ENCODE measurements at regions not wholly inside any gene's neighbourhood (a gene's known extent, or its start where the extent isn't known, plus 50 kb on each side); places are given as distances from the start of the nearest gene placed in this dataset.
"Not testable (repeated sequence)": the region's sequence is repeated elsewhere in the genome, so short reads cannot be mapped to it uniquely, and the experiment has no call there.

- DNase-seq, result no peak
These were observed 971.1 kb upstream of the MAN1A1 start for GRCh38 chr6:120320481-120321162.

DNA sequence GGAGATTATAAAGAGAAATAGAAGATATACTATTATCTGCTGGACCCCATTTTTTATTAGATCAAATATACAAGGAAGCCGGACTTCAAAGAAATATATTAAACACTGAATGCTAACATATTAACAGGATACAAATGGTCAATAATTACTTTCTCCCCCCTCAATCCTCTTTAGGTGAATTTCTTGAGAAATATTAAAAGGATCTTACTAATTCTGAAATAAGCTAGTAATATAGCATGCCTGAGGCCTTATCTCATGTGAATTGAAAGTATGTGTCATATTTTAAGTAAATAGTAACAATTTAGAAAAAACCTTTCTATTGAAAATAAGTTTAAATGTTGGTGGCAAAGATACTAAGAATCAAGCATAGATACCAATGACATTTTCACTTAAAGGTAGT lies 954.7 kb upstream of the MAN1A1 start:
- no peak for DNase-seq

DNA sequence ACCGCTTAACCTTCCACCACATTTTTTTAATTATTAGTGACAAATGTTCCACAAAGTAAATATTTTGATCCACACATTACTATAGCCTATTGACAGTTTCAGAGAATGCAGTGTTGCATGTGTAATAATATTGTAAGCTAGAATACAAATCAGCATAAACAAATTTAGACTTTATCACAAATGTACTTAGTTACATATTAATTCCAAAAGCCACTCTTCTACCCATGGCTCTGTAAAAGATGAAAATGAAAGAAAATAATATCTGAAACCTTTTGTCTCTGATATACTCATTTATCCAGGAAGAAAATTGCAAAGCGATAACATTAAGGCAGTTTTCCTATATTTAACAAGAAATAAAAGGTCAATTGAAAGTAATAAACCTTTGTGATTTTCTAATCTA lies 954.0 kb upstream of the MAN1A1 start:
- DNase-seq, result no peak

DNA sequence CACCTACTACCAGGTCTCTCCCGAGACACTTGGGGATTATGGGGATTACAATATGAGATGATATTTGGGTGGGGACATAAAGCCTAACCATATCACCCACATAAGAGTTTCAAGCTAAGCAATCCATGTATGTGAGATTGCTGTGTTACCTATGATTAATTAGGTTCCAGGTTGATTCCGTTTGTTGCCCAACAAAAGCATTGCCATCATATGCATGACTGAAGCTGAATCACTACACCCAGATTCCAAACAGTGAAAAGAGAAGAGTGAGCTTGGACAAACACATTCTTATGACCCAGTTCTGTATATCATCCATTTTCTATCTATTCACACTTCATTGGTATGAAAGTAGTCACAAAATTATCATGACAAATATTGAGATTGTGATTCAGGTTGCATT lies 952.5 kb upstream of the MAN1A1 start:
- DNase-seq, result no peak

DNA sequence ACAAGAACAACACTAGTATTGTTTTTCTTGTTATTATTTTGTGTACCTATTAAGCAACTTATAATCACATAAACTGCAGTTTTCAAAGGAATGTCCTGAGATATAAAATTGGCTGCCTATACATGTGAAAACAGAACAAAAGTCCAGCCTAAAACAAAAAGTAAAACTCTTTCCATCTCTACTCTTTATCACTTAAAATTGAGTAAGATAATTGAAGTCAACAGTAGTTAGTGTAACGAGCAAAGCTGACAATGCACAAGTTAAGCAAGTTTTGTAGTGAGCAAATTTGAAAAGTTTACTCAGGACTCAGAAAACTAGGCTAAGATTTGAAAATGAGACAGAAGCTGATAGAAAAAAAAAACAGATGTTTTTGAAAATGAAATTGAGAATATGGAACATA lies 941.4 kb upstream of the MAN1A1 start:
- DNase-seq, result no peak

GRCh38 chr6:120282005-120282404 lies 932.4 kb upstream of the MAN1A1 start:
- no peak for DNase-seq

DNA sequence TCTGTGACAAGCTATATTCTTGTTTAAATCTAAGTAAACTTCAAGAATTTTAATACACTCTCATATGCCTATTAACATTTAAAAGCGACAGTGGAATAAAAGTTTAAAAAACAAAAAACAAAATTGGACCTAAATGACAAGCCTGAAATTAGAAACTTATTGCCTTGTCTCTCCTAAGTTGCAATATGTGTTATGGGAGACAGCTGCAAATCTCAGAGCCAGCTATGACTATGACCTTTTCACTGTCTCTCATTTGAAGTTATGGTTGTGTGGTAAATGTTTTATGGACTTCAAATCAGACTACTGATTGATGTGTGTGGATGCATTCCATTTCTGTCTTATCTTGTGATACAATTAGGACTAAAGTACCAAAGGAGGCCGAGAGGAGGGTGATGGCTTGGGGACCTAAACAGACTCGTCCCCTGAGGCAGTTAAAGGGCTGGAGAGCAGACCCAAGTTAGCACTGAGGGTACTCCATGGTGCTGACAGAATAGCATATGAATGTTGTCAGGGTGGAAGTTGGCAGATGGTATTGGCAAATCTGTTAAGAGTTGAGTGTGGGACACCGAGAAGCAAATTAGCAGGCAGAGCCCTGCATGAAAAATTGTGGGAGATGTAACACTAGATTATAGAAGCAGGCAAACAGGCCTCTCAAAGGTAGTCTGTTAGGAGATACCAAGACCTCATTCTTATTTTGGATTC lies 930.1 kb upstream of the MAN1A1 start:
- DNase-seq, result no peak

DNA sequence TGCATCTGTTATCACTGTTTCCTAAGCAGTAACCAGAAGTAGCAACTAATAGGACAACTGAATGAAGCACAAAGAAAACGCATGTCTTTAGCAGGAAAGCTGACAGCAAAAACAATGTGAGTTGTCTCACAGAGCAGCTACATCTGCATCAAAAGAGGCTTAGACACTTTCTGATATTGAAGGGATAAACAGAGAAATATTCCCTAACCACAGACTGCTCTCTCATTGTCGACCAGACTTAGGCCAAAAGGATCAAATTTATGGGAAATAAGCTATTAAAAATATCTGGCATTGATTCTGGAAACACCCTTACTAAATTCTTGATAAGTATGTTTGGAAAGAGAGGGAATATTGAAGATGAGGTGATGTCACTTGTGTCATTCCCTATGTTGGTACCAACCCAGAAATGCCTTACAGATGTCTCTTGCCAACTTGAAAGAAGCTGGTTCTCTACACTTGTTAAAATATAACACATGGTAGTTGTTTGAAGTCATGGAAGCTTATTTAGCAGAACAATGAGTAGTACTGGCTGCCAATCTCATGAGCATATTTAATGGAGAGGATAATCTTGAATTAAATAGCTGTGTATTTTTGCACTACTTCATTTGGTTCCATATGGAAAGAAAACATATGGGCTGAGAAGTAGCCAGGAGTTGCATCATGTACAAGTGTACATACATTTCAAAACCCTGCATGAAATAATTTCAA lies 929.3 kb upstream of the MAN1A1 start:
- DNase-seq, result no peak

DNA sequence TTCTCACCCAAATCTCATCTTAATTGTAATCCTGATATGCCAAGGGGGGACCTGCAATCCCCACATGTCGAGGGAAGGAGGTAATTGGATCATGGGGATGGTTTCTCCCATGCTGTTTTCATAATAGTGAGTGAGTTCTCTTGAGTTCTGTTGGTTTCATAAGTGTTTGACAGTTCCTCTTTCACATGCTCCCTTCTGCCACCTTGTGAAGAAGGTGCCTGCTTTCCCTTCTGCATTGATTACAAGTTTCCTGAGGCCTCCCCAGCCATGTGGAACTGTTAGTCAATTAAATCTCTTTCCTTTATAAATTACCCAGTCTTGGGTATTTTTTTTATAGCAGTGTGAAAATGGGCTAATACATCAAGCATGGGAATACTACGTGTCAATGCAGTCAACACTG lies 925.0 kb upstream of the MAN1A1 start:
- DNase-seq, result no peak

- no peak for DNase-seq
These were observed 923.9 kb upstream of the MAN1A1 start for GRCh38 chr6:120273411-120273810.

- DNase-seq, result no peak
These were observed 922.5 kb upstream of the MAN1A1 start for GRCh38 chr6:120272038-120272437.

GRCh38 chr6:120268256-120268655 lies 918.7 kb upstream of the MAN1A1 start:
- DNase-seq, result not testable (repeated sequence)

- DNase-seq, result no peak
These were observed 912.8 kb upstream of the MAN1A1 start for GRCh38 chr6:120262354-120262753.

- no peak for DNase-seq
These were observed 911.1 kb upstream of the MAN1A1 start for GRCh38 chr6:120260636-120261035.

- DNase-seq, result no peak
These were observed 905.1 kb upstream of the MAN1A1 start for GRCh38 chr6:120254651-120255050.

GRCh38 chr6:120248451-120248850 lies 898.9 kb upstream of the MAN1A1 start:
- DNase-seq, result no peak

DNA sequence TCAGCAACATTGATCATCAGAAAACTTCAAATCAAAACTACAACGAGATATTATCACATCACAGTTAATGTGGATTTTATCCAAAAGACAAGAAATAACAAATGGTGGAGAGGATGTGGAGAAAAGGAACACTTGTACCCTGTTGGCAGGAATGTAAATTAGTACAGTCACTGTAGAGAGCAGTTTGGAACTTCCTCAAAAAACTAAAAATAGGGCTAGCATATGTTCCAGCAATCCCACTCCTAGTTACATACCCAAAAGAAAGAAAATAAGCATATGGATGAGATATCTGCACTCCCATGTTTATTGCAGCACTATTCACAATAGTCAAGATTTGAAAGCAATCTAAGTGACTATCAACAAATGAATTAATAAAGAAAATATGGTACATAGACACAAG lies 887.7 kb upstream of the MAN1A1 start:
- DNase-seq, result no peak

DNA sequence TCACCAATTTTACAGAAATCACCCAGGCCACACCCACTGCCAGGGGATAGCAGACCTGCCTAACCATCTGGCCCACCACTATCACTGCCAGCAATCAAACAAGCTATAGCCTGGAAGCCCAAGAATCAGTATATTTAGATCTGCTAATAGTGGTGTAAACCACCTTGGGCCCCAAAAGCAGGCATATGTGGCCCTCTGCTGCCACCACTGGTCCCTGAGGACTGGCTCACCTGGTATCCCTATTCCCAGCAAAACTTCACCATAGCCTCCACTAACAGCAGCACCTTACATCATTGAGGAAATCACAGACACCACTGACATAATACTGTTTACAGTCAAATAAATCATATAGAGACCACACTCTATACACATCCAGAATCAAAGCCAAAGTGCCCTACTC lies 880.4 kb upstream of the MAN1A1 start:
- no peak for DNase-seq

DNA sequence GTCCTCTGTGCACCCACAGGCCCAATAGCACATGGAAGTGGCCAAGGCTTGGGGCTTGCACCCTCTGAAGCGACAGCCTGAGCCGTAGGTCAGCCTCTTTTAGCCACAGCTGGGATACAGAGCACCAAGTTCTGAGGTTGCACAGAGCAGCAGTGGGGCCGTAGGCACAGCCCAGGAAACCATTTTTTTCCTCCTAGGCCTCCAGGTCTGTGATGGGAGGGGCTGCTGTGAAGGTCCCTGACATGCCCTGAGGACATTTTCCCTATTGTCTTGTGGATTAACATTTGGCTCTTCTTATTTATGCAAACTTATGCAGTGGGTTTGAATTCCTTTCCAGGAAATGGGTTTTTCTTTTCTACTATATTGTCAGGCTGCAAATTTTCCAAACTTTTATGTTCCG lies 878.7 kb upstream of the MAN1A1 start:
- no peak for DNase-seq

GRCh38 chr6:120219339-120219738 lies 869.8 kb upstream of the MAN1A1 start:
- DNase-seq, result no peak

GRCh38 chr6:120214088-120214499 lies 864.5 kb upstream of the MAN1A1 start:
- no peak for DNase-seq

DNA sequence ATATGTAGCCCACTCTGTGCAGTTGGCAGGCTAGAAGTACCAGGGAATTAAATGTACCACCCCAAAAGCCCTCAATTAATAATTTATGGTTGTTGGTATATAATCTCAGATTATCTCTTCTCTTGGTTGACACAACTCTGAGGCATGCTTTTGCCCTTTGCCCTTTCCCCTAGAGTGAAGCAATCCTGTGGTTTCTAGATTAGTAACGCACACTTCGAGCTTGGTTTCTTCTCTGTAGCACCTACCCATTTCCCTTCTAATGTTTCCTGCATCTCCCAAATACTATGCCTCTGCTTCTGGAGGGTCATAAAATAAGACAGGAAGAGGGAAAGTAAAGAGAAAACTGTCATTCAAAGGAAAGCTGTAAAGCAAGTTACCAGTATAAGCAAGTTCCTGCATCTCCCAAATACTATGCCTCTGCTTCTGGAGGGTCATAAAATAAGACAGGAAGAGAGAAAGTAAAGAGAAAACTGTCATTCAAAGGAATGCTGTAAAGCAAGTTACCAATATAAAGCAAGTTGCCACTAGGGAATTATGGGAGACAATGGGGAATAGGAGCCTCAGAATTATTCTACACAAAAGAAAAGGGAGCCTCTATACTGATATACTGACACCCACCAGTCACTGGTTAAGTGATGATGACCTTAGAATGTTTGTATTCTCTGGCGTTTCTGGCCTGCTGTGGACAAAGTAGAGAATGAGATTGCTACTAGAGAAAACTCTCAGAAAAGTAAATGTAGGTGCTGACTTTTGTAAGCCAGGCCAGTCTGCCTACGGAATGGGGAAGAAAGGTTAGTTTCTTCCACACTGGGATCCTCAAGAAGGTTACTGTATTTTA lies 862.6 kb upstream of the MAN1A1 start:
- DNase-seq, result no peak

DNA sequence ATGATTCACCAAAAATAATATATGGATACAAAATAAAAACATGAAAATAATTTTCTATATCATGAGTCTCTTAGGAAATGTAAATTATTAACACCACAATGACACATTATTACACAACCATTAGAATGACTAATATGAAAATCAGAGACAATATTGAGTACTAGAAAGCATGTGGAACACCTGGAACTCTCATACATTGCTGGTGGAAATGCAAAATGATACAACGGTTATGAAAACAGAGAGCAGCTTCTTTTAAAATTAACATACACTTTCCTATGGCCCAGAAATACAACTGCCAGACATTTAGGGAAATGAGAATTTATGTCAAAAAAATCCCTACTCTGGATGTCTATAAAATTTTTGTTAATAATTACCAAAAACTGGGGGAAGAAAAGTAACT lies 853.3 kb upstream of the MAN1A1 start:
- no peak for DNase-seq
